HG03060 (cell line): ENCODE measurements at regions not wholly inside any gene's neighbourhood (a gene's known extent, or its start where the extent isn't known, plus 50 kb on each side); places are given as distances from the start of the nearest gene placed in this dataset.

Experiments used
- ATAC-seq: cut with Tn5 transposase; IDR thresholded peaks from one replicate; pipeline ENCODE4 v1.9.1; 2021; ENCODE audit warnings: low read depth, moderate number of reproducible peaks; ENCODE audit not compliant: unreplicated experiment

- ATAC-seq, result peak; percentile 94
Measured at GRCh38 chr12:125406131-125406530, 340.9 kb downstream of the AACS start.

- no peak for ATAC-seq
Measured at GRCh38 chr12:125408718-125409117, 343.5 kb downstream of the AACS start.

- ATAC-seq, result no peak
Measured at GRCh38 chr12:125412506-125412905, 347.3 kb downstream of the AACS start.

GRCh38 chr12:125417446-125417845 is 352.2 kb downstream of the AACS start:
- no peak for ATAC-seq

- peak; percentile 55 for ATAC-seq
Measured at GRCh38 chr12:125418902-125419564, 353.8 kb downstream of the AACS start.

GRCh38 chr12:125424909-125425308 is 359.7 kb downstream of the AACS start:
- ATAC-seq, result no peak

DNA sequence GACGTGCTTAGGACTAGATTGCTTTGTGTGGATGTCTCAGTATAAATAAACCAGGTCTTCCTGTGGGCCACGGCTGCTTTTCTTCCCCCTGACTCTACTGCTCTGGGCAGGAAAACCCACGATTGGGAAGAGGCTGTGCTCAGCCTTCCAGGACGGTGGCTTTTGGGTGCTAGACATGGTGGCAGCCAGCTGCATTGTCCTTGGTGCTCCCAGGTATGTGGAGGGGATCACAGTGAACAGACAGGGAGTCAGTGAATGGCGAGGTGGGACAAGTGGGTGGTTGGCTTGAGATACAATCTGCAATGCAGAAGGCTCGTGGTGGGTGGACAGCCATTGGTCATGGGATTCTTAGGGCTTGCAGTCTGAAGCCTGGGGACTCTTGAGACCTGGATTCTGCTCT is 366.3 kb downstream of the AACS start:
- no peak for ATAC-seq

GRCh38 chr12:125434131-125434530 is 368.9 kb downstream of the AACS start:
- ATAC-seq, result no peak

DNA sequence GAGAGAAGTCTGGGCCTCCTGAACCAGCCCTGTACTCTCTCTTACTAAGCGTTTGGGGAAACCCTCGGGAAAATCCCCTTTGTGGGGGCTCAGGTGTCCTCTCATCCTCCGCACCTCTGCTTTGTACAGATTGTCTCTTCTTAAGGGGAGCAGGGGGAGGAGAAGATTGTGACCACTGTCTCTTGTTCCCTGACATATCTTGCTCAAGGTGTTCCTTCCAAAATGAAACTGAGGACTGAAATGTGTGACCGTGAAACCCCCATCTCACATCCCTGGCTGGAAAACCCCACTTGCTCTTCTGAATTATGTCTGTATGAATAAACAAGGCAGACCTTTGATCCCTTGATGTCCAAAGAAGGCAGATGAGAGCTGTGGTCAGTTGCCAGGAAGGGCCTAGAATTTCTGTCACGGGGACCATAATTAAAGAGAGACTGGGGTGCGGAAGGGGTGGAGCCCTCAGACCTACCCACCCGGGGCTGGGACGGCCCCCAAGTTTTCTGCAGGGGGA is 369.8 kb downstream of the AACS start:
- ATAC-seq, result peak; percentile 40

DNA sequence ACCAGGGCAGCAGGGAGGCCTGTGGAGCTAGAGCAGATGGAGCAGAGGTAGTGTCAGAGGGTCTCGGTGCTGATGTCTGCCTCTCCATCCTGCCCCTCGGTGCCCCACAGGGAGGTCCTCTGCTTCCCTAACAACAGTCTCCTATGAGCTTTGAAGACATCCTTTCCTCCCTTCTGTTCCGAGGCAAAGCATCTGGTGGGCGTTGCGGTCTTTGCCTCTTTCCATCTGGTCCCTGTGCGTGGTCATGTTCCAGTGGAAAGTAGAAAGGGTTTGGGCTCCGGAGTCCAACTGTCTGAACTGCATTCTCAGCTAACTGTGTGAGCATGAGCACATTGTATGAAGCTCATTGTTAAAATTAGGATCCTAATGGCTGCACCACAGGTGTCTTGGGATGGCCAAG is 370.6 kb downstream of the AACS start:
- ATAC-seq, result no peak

- no peak for ATAC-seq
Measured at GRCh38 chr12:125436686-125437085, 371.5 kb downstream of the AACS start.

DNA sequence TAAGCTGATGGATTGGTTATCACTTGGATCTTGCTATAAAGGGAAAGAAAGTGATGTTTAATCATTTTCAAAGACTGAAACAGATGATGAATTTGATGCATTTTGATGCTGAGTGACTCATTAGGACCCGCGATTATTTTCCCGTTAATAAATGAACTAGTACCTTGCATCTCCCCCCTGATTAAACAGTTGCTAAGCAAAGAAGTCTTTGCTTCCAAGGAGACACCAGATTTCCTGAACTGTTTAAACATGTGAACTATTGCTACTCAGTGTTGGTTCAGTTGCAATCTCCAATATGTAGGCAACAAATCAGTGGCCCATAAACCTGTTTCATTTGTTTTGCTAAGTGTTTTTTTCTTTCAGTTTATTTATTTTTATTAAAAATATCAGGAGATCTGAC is 375.2 kb downstream of the AACS start:
- ATAC-seq, result no peak

DNA sequence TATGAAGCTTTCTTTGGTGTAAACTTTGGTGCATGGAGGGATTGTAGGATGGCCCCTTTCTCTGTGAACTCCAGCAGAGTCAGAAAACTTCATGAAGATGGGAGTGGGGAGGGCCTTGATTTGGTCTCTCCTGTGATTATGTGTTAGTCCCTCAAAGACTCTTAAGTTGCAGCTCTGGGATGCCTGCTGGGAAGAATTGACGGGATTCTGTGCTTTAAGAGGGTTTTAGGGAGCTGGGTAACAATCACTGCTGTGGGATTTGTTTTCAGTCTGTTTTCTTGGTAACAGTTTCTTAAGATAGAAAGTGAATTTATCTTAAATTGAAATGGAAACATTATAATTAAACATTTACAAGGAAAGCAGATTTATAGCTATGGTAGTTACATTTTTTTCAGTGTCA is 378.1 kb downstream of the AACS start:
- no peak for ATAC-seq

GRCh38 chr12:125451408-125451807 is 386.2 kb downstream of the AACS start:
- no peak for ATAC-seq

DNA sequence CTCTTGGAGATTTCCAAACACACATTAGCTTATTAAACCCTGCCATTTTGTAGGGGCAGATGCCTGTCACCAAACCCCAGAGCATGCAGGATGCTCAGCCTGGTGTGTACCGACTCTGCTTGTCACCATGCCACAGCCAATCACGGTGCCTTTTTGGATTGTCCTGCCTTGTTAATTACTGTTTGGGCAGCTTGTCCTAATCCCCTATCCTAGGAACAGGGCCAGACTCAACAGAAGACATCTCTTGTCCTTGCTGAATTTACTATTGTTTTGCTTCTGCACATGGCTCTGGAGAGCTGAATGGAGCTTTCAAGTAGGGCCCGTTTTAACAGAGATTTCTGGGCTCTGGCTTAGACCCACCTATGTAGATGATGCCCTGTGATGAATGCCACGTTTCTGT is 388.5 kb downstream of the AACS start:
- ATAC-seq, result no peak

DNA sequence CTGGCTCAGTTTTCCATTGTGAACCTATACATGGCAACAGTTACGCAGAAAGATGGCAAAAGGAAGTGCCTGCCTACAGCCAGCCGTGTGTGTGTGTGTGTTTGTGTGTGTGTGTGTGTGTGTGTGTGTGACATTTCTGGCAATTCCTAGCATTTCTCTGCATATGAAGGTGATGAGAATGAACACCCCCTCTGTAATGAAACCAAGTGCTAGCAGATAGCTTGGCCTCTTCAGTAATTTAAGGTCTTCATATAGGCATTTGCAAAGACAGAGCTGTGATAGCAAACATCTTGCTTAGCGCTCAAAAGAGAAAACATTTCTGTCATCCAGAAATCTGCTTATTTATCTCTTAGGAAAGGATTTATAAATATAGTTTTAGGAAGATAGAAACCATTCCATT is 389.1 kb downstream of the AACS start:
- ATAC-seq, result no peak

DNA sequence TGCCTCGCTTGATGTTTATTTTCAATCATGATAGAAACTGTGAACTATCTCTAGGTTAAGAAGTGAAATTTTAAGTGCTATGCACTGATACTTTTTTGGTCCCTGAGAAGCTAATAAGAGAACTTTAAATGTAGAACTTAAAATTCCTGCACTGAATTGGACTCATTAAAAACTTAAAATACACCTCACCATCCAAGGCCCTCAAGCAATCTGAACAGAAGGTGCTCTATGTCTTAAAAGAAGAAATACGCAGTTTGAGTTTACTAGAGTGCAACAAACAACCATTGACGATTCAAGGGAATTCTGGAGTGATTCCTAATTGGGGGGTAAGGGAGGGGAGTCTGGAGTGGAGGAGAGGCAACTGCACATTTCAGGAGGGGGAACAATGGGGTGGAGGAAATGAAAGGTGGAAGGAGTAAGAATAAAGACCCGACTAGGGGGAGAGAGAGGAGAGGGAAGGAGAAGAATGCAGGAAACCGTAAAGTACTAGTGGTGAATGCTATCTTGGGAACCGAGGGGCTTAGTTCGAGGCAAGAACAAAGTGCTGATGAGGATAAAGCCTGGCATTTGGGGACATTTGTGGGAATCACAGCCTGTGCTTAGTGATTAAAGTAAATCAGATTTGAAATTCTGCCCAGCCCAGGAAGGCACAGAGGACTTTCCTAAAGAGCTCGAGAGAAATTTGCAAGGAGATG is 389.7 kb downstream of the AACS start:
- no peak for ATAC-seq

- no peak for ATAC-seq
Measured at GRCh38 chr12:125455556-125455955, 390.3 kb downstream of the AACS start.

DNA sequence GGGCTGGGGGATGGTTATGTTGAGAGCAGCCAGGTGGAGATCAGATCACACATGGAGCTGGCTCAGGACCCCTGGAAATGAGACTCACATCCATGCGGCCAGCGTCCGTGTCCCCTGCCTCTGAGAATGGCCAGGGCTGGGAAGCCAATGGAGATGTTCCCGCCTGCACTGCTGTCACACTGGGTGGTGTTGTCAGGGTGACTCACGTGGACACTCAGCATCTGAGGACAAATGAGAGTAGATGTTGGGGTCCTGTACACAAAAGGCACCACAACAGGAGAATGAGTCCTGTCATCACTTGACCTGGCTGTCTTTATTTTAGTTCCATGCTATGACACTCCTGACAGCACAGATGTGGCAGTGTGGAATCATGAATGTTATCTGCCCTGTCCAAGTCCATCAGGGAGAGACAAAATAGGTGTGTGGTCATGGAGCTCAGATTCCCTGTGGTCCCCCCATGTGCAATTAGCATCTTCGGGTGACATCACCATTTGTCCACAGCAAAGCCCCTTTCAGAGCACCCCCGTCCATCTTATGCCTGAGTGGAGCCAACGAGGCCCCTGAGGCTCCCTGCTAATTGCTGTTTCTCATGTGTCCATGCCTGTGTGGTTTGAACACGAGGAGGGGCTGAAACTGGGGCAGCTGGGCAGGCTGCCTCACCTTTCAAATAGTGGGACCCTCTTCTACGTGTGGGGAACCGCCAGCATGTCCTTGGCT is 393.5 kb downstream of the AACS start:
- no peak for ATAC-seq

DNA sequence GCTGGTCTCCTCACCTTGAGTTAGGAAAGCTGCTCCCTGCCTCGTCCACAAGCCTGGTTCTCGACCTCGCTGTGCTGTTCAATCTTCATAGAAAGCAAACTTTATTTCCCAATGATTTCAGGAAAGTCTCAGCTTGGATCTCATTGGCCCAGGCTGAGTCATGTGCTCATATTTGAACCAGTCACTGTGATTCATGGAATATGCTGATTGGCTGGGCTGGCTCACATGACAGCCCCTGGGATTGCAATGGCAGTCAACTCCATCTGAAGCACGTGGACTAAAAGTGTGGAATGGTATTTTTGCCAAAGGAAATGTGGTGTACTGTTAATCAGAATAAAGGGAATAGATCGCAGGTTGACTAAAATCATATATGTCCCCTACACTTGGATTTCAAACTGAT is 396.6 kb downstream of the AACS start:
- ATAC-seq, result no peak

DNA sequence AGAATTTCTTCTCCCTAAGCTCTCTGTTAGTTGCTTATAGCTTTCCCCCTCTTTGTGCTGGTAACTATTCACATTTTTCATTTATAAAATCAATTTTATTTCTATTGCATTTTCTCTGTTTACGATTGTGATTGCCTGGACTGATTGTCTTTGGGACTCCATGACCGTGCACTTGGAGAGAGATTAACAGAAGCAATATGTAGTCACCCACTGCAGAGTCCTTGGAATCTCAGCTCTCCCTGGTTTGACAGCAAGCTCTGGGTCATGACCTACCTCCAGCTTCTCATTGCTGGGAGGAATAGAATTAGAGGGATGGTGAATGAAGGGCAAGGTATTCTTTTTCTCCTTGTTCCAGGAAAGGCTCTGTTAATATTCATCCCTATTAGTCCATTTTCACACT is 398.2 kb downstream of the AACS start:
- no peak for ATAC-seq

DNA sequence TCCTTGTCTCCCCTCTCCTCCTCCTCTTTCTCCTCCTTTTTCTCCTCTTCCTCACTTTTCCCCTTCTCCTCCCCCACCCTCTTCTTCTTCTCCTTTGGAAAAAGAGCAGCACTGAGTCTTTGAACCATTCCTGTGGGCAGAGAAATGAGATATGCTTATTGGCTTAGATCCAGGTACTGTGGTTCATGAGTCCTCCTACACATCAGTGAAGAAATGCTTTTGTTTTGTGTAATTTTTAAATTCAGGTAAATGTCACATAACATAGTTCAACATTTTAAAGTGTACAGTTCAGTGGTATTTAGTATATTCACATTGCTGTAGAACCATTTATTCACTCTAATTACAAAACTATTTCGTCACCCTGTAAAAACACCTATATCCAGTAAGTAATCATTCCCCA is 402.1 kb downstream of the AACS start:
- ATAC-seq, result no peak
